PFSK-1 (cell line): ENCODE measurements at regions not wholly inside any gene's neighbourhood (a gene's known extent, or its start where the extent isn't known, plus 50 kb on each side); places are given as distances from the start of the nearest gene placed in this dataset.

Experiments
- FOXP2 ChIP-seq: optimal IDR thresholded peaks from 2 replicates; pipeline ENCODE3; 2011; ENCODE audit warnings: borderline replicate concordance, control low read depth, inconsistent platforms; ENCODE audit not compliant: insufficient read depth; ENCODE audit errors: extremely low read length, extremely low read depth
- POLR2AphosphoS5 ChIP-seq: IDR thresholded peaks from 2 replicates; pipeline ENCODE4 v1.6.1; 2012; ENCODE audit warnings: low read depth, mild to moderate bottlenecking, control low read depth, low read length, moderate library complexity
- REST ChIP-seq, 2 experiments: IDR thresholded peaks; 2 replicates each; pipeline versions ENCODE4 v1.6.1 to v1.8.0; 2011 to 2012; ENCODE audit warnings: low read depth in 2 of 2, low read length in 2 of 2, control low read depth in 1 of 2, inconsistent platforms in 1 of 2, mild to moderate bottlenecking in 1 of 2, moderate library complexity in 1 of 2; ENCODE audit not compliant: insufficient read depth in 1 of 2
- SIN3A ChIP-seq: IDR thresholded peaks from 2 replicates; pipeline ENCODE4 v1.6.1; 2012; ENCODE audit warnings: mild to moderate bottlenecking, low read length, moderate library complexity, borderline replicate concordance; ENCODE audit not compliant: insufficient read depth
- TAF1 ChIP-seq: IDR thresholded peaks from 2 replicates; pipeline ENCODE4 v1.6.1; 2012; ENCODE audit warnings: low read length, control low read depth, borderline replicate concordance; ENCODE audit not compliant: insufficient read depth

- no peak for TF ChIP-seq SIN3A
- no peak for TF ChIP-seq FOXP2
- no peak for TF ChIP-seq POLR2AphosphoS5
Measured at GRCh38 chr1:101148980-101149379, 87.8 kb upstream of the S1PR1 start.

- TF ChIP-seq FOXP2: no peak
- TF ChIP-seq TAF1: no peak
- TF ChIP-seq SIN3A: no peak
- TF ChIP-seq REST (IDR thresholded peaks at IDR 0.05; ENCODE audit: insufficient read depth in 1 of 2, low read depth in 2 of 2, low read length in 2 of 2): no peak
- no peak for TF ChIP-seq POLR2AphosphoS5
Measured at GRCh38 chr1:101147381-101147780, 89.4 kb upstream of the S1PR1 start.

GRCh38 chr1:101145449-101145820 lies 91.4 kb upstream of the S1PR1 start:
- no peak for TF ChIP-seq FOXP2
- no peak for TF ChIP-seq REST (IDR thresholded peaks at IDR 0.05; ENCODE audit: insufficient read depth in 1 of 2, low read depth in 2 of 2, low read length in 2 of 2)
- no peak for TF ChIP-seq POLR2AphosphoS5
- no peak for TF ChIP-seq TAF1
- TF ChIP-seq SIN3A: no peak

- no peak for TF ChIP-seq POLR2AphosphoS5
- TF ChIP-seq SIN3A: no peak
- no peak for TF ChIP-seq REST (IDR thresholded peaks at IDR 0.05; ENCODE audit: insufficient read depth in 1 of 2, low read depth in 2 of 2, low read length in 2 of 2)
- no peak for TF ChIP-seq TAF1
- TF ChIP-seq FOXP2: no peak
Measured at GRCh38 chr1:101144671-101145448, 92.0 kb upstream of the S1PR1 start.

GRCh38 chr1:101142244-101142643 lies 94.6 kb upstream of the S1PR1 start:
- TF ChIP-seq POLR2AphosphoS5 (no peak), TAF1 (no peak), FOXP2 (no peak), REST (IDR thresholded peaks at IDR 0.05; ENCODE audit: insufficient read depth in 1 of 2, low read depth in 2 of 2, low read length in 2 of 2) (no peak), SIN3A (no peak)
